Activated CD8-positive, alpha-beta T cell treated with anti-CD3 and anti-CD28 coated beads, Interleukin-2, amount 10 ng/mL, durations not matched to agents 7 days and 5 days (primary cell): ENCODE measurements at regions not wholly inside any gene's neighbourhood (a gene's known extent, or its start where the extent isn't known, plus 50 kb on each side); places are given as distances from the start of the nearest gene placed in this dataset.
"Not testable (repeated sequence)": the region's sequence is repeated elsewhere in the genome, so short reads cannot be mapped to it uniquely, and the experiment has no call there.

Experiments used
- ATAC-seq: fragments of 150-1000 bp; cut with Tn5 transposase; one replicate; pipeline ENCODE4 v1.10.0; 2021; ENCODE audit warnings: moderate library complexity
- CTCF ChIA-PET: fragments of 350-600 bp; sonication (Branson Sonifier 250); formaldehyde crosslinking; loops from one replicate; lab custom pipeline; 2021; ENCODE audit warnings: antibody characterized with exemption; lab: Charles Lee
- POLR2A ChIA-PET: fragments of 350-600 bp; sonication (Branson Sonifier 250); formaldehyde crosslinking; loops from one replicate; lab custom pipeline; 2021; ENCODE audit warnings: antibody characterized with exemption; lab: Charles Lee
- DNase-seq: peaks from one replicate; pipeline ENCODE4 v3.0.0-alpha.2; 2020
- H3K27ac Mint-ChIP-seq: one replicate; pipeline ENCODE4 v1.8.0; 2021; ENCODE audit warnings: mild to moderate bottlenecking, mixed read lengths
- H3K27me3 Mint-ChIP-seq: one replicate; pipeline ENCODE4 v1.8.0; 2021; ENCODE audit warnings: low read depth, mixed read lengths
- H3K36me3 Mint-ChIP-seq: one replicate; pipeline ENCODE4 v1.8.0; 2021; ENCODE audit warnings: low read depth, mixed read lengths
- H3K4me1 Mint-ChIP-seq: one replicate; pipeline ENCODE4 v1.8.0; 2021; ENCODE audit warnings: low read depth, mixed read lengths
- H3K4me3 Mint-ChIP-seq: one replicate; pipeline ENCODE4 v1.8.0; 2021; ENCODE audit warnings: mild to moderate bottlenecking, mixed read lengths
- H3K9me3 Mint-ChIP-seq: one replicate; pipeline ENCODE4 v1.8.0; 2022; ENCODE audit warnings: mixed read lengths; ENCODE audit not compliant: insufficient read depth

- POLR2A ChIA-PET, ATAC-seq, H3K27me3 Mint-ChIP-seq, H3K36me3 Mint-ChIP-seq, CTCF ChIA-PET, H3K4me1 Mint-ChIP-seq, H3K9me3 Mint-ChIP-seq, H3K27ac Mint-ChIP-seq, H3K4me3 Mint-ChIP-seq, DNase-seq: not testable (repeated sequence)
These were observed 79.8 kb downstream of the LGALS9B start for GRCh38 chr17:20387549-20387948.

- H3K9me3 Mint-ChIP-seq, H3K27me3 Mint-ChIP-seq, CTCF ChIA-PET, H3K4me3 Mint-ChIP-seq, POLR2A ChIA-PET, H3K36me3 Mint-ChIP-seq, H3K27ac Mint-ChIP-seq, H3K4me1 Mint-ChIP-seq: not testable (repeated sequence)
- peak; percentile 72 for ATAC-seq
- peak; percentile 38 for DNase-seq
These were observed 85.7 kb downstream of the LGALS9B start for GRCh38 chr17:20381358-20382300.

DNA sequence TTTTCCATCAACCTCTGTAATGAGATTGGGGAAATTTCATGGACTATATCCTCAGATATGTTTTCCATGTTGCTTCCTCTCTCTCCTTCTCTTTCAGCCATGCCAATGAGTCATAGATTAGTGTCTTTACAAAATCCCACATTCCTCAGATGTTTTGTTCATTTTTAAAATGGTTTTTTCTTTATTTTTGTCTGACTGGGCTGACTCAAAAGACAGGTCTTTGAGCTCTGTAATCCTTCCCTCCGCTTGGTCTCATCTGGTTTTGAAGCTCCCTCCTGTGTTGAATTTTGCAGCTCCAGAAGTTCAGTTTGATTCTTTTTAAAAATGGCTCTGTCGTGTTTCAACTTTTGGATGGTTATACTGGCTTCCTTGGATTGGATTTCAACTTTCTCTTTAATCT, 86.7 kb downstream of the LGALS9B start:
- H3K27me3 Mint-ChIP-seq: peaks cover 14% of the 10 kb centered on the region
- H3K36me3 Mint-ChIP-seq, H3K9me3 Mint-ChIP-seq, H3K4me3 Mint-ChIP-seq, CTCF ChIA-PET, H3K4me1 Mint-ChIP-seq, ATAC-seq, POLR2A ChIA-PET, DNase-seq, H3K27ac Mint-ChIP-seq: not testable (repeated sequence)

GRCh38 chr17:20379251-20379650, 88.1 kb downstream of the LGALS9B start:
- H3K9me3 Mint-ChIP-seq, ATAC-seq, POLR2A ChIA-PET, DNase-seq, H3K36me3 Mint-ChIP-seq, H3K4me3 Mint-ChIP-seq, H3K4me1 Mint-ChIP-seq, H3K27ac Mint-ChIP-seq, CTCF ChIA-PET: not testable (repeated sequence)
- peaks cover 14% of the 10 kb centered on the region for H3K27me3 Mint-ChIP-seq

DNA sequence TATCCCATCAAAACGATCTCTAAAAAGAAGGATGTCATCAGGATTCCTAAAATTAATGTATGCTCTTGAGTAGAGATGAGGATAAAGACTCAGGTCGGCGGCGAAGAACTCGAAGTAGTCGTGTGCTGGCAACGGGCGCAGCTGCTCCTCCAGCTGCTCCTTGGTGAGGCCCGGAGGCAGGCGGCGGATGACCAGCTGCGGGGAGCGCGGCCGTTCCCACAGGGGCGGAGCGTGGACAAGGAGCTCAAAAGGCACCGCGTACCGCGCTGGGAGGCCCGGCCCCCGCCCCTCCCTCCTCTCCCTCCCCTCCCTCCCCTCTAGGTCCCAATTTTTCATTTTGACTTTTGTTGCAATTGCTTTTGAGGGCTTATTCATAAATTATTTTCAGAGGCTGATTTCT, 90.7 kb downstream of the LGALS9B start:
- H3K27me3 Mint-ChIP-seq: peaks cover 12% of the 10 kb centered on the region
- POLR2A ChIA-PET, DNase-seq, H3K36me3 Mint-ChIP-seq, H3K4me1 Mint-ChIP-seq, ATAC-seq, H3K9me3 Mint-ChIP-seq, H3K4me3 Mint-ChIP-seq, H3K27ac Mint-ChIP-seq, CTCF ChIA-PET: not testable (repeated sequence)

- H3K4me1 Mint-ChIP-seq, ATAC-seq, H3K36me3 Mint-ChIP-seq, DNase-seq, H3K27ac Mint-ChIP-seq, CTCF ChIA-PET, POLR2A ChIA-PET, H3K9me3 Mint-ChIP-seq, H3K4me3 Mint-ChIP-seq: not testable (repeated sequence)
- H3K27me3 Mint-ChIP-seq: peaks cover 11% of the 10 kb centered on the region
These were observed 91.6 kb downstream of the LGALS9B start for GRCh38 chr17:20375745-20376144.
